OCI-LY7 (cell line): ENCODE measurements at regions not wholly inside any gene's neighbourhood (a gene's known extent, or its start where the extent isn't known, plus 50 kb on each side); places are given as distances from the start of the nearest gene placed in this dataset.

Source experiments
- EZH2phosphoT487 ChIP-seq: fragments of 200-600 bp; sonication (generic); IDR thresholded peaks from 2 replicates; pipeline ENCODE4 v1.6.1; 2018; ENCODE audit warnings: low read depth, borderline replicate concordance, mild to moderate bottlenecking, mixed run types, antibody characterized with exemption, low read length, moderate library complexity, mixed read lengths
- TF ChIP-seq, protein P1 (sequence below): fragments of 200-600 bp; sonication (generic); conservative IDR thresholded peaks from 2 replicates; pipeline ENCODE4 v1.5.1; 2014; ENCODE audit warnings: mild to moderate bottlenecking, antibody characterized with exemption, low read length, moderate library complexity, mixed read lengths

DNA sequence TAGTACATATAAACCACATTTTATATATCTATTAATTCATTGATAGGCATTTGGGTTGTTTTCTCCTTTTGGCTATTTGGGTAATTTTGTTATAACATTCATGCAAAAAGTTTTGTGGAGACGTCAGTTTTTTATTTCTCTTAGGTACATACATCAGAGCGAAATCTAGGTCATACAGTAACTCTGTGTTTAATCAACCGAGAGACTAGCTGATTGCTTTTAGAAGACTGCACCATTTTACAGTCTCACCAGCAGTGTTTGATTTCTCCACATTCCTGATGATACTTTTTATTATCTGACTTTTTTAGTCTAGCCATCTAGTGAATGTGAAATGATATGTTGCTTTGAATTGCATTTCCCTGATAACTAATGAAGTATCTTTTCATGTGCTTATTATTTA is 1019.3 kb downstream of the NSUN3 start:
- TF ChIP-seq, protein P1, sequence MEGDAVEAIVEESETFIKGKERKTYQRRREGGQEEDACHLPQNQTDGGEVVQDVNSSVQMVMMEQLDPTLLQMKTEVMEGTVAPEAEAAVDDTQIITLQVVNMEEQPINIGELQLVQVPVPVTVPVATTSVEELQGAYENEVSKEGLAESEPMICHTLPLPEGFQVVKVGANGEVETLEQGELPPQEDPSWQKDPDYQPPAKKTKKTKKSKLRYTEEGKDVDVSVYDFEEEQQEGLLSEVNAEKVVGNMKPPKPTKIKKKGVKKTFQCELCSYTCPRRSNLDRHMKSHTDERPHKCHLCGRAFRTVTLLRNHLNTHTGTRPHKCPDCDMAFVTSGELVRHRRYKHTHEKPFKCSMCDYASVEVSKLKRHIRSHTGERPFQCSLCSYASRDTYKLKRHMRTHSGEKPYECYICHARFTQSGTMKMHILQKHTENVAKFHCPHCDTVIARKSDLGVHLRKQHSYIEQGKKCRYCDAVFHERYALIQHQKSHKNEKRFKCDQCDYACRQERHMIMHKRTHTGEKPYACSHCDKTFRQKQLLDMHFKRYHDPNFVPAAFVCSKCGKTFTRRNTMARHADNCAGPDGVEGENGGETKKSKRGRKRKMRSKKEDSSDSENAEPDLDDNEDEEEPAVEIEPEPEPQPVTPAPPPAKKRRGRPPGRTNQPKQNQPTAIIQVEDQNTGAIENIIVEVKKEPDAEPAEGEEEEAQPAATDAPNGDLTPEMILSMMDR: no peak
- no peak for TF ChIP-seq EZH2phosphoT487
